ES-I3 (cell line): ENCODE measurements at regions not wholly inside any gene's neighbourhood (a gene's known extent, or its start where the extent isn't known, plus 50 kb on each side); places are given as distances from the start of the nearest gene placed in this dataset.

Experiments
- H3K36me3 ChIP-seq: 2 replicates; pipeline ENCODE4 v1.6.1; 2013; ENCODE audit warnings: mild to moderate bottlenecking, low read length, control low read depth, moderate library complexity; ENCODE audit not compliant: insufficient read depth
- H3K4me1 ChIP-seq: 2 replicates; pipeline ENCODE4 v1.6.1; 2013; ENCODE audit warnings: mild to moderate bottlenecking, control low read depth, low read length; ENCODE audit not compliant: insufficient read depth
- H3K9ac ChIP-seq: 2 replicates; pipeline ENCODE4 v1.6.1; 2013; ENCODE audit warnings: low read depth, mild to moderate bottlenecking, low read length, moderate library complexity
- H3K9me3 ChIP-seq: 2 replicates; pipeline ENCODE4 v1.6.1; 2013; ENCODE audit warnings: mild to moderate bottlenecking, low read length, moderate library complexity; ENCODE audit not compliant: control insufficient read depth, insufficient read depth

DNA sequence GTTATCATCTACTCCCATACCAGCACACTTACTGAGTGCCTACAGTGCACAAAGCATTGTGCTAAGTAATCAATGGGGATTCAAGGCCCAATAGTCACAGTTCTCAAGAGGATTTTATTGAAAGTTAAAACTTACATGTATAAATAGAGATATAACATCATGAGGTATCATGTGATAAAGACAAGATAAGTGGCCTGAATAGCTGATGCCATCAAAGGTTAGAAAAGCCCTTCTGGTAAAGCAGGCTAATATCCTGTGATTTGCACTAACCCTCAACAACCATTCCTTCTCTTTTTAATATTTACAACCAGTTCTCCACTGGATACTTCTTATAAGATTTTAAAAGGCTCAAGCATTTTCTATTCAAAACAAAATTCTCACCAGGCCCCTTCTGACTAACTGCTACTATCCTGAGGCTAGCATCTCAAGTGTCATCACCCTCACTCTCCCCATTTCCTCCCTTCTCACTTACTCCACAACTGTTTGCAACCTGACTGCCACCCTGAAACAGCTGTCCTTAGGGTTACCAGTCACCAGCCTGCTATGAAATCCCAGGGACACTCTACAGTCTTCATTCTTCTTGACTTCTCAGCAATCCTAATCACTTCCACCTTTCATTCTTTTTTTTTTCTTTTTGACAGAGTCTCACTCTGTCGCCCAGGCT, 377.9 kb downstream of the ENC1 start:
- Histone ChIP-seq H3K9me3 (no peaks in the 10 kb centered on the region), H3K4me1 (peaks cover 14% of the 10 kb centered on the region), H3K9ac (no peak overlapping the region), H3K36me3 (no peaks in the 10 kb centered on the region)

DNA sequence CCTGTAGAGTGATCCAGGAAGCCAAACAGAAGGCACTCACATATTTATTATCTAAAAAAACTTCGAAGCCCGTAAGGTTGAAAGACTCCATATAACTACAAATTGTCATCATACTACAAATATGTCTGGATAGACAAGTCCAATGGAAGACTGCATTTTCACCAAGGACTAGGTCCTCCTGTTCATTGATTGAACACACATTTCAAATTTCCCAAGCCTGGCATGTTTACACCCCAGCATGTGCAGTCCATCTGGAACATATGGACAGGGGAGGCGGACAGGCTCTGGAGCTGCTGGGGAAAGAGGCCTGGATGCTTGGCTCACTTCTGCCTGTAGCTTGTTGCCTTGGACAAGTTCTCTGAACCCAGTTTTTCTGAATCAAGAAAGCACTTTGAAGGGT, 378.7 kb downstream of the ENC1 start:
- no peak overlapping the region for H3K9ac ChIP-seq
- peaks cover 18% of the 10 kb centered on the region for H3K4me1 ChIP-seq
- H3K9me3 ChIP-seq, result no peaks in the 10 kb centered on the region
- H3K36me3 ChIP-seq, result no peaks in the 10 kb centered on the region

DNA sequence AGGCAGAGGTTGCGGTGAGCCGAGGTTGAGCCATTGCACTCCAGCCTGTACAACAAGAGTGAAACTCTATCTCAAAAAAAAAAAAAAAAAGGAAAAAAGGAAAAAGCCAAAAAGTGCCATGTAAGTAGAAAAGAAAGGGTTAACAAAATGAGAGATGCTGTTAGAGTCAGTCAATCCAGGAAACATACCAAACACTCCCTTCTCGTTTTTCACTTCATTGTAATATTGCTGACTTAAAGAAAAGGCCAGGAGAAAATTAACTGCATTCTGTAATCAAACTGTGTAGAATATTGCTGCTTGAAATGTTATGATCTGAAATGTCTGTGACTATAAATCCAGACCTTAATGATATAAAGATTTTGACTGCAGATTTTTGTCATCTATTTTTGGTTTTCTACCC, 379.1 kb downstream of the ENC1 start:
- no peaks in the 10 kb centered on the region for H3K9me3 ChIP-seq

DNA sequence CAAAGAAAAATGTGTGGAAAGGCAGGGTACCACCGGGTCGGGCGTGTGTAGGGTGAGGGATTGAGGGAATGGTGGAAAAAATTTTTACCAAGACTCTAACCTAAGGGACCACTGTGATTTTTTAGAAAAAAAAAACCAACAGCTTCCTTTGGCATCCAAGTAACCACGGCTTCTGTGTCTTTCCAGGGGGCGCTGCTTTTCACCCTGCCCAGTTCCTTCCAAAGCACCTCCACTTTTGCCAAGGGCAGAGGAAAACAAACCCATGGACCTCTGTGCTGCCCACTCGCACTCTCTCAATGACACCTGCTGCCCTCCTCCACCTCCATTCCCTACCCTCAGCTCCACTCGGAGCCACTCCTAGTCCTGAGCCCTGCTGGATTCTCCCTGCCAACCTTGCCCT, 381.0 kb downstream of the ENC1 start:
- Histone ChIP-seq H3K4me1 (peaks cover 14% of the 10 kb centered on the region), H3K9ac (no peak overlapping the region), H3K36me3 (no peaks in the 10 kb centered on the region), H3K9me3 (no peaks in the 10 kb centered on the region)

More for the DNA sequence above, 379.1 kb downstream of the ENC1 start:
- H3K36me3 ChIP-seq, result no peaks in the 10 kb centered on the region
- no peak overlapping the region for H3K9ac ChIP-seq
- H3K4me1 ChIP-seq, result peaks cover 14% of the 10 kb centered on the region

DNA sequence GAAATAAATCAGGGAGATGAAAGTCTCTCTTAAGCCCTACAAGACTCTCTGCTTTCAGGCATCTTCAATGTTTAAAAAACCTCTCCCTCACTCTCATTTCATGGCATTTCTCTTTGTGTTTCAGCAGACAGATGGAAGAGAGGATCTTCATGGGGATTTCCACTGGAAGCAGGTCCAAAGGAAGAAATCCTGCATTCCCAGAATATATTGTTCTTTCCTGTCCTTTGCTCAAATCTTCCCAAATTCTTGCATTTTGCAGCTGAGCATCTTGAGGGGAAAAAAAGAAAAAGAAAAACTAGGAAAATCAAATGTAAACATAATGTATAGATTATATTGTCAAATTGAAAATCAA, 382.2 kb downstream of the ENC1 start:
- Histone ChIP-seq H3K9ac (no peak overlapping the region), H3K4me1 (peaks cover 14% of the 10 kb centered on the region), H3K36me3 (no peaks in the 10 kb centered on the region), H3K9me3 (no peaks in the 10 kb centered on the region)

DNA sequence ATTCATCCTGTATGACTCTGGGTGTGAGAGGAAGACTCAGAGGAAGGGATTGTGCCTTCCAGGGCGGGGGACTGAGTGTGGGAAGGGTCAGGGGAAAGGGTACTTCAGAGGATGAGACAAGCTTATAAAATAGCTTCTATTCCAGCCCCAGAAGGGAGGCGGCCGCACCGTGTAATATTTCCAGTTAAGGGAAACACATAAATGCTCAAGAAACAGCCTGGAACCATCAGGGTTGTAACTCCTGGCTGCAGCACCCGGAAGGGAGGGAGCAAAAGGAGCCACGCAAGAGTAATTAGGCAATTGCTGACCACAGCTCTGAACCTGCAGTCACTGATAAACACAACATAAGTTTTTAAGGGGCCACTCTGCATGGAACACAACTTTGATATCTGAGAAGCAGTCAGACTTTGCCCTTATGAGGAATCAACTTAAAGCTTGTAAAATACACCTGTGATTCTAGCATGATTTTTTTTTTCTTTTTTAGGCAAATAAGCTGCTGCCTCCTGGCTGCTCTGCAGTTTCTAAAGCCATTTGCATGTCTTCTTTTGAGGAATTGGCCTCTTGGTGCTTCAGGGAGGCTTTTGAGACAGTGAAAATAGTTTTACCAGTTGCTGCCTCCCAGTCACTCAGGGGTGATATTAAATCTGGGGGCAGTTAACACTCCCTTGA, 382.7 kb downstream of the ENC1 start:
- Histone ChIP-seq H3K9me3 (no peaks in the 10 kb centered on the region), H3K9ac (peak overlapping the region; percentile 8; the same call in 1 of the 2 replicates), H3K4me1 (peaks cover 14% of the 10 kb centered on the region), H3K36me3 (no peaks in the 10 kb centered on the region)

DNA sequence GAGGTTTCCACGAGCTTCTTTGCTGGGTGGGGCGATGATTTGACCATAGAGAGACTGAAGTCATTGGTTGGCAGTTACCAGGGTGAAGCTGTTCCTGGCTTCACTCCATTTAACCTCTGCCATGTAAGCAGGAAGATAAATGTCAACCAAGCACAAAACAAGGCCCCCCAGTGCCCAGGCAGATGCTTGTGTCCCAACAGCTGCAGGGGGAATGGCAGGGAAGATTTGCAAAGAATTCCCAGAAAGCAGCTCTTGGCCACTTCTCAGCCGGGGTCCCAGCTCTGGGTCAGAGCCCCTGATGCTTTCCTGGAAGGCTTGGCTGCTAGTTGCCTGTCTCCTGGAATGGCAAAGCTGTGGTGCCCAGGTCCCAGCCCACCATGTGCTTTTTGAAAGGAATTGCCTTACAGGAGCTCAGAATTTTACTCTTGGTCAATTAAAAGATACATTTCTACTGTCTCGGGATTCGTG, 383.4 kb downstream of the ENC1 start:
- H3K9ac ChIP-seq, result no peak overlapping the region
- no peaks in the 10 kb centered on the region for H3K36me3 ChIP-seq
- H3K9me3 ChIP-seq, result no peaks in the 10 kb centered on the region
- peaks cover 14% of the 10 kb centered on the region for H3K4me1 ChIP-seq

DNA sequence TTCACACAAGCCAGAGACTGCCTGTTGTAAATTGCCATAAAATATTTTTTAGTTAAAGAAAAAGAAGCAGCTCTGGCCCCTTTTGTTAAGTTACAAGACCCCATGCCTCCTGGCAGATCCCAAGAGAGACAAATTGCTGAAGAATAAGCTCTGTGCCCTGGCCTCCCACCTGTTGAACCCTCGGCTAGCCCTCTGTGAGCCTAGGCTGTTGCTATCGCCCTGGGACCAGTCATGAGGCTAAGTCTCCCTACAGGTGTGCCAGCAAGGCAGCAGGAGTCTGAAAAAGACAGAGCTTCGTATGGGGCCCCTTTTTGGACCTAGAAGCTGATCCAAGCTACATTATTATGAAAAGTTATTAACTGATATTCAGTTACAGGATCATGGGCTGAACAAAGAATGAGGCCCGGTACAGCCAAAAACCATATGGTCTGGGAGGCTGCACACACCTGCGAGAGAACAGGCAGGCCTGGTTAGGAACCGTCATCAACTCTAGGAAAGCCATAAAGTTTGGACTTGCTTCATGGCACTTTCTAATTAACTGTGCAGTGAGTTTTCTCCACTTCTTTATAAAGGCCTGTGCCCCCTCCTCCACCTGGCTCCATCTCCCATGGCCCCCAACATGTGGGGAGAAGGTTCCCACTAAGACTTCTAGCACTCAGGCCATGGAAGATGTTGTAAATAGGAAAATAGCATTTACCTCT, 384.7 kb downstream of the ENC1 start:
- Histone ChIP-seq H3K4me1 (peaks cover 20% of the 10 kb centered on the region), H3K9ac (no peak overlapping the region), H3K9me3 (no peaks in the 10 kb centered on the region), H3K36me3 (no peaks in the 10 kb centered on the region)

DNA sequence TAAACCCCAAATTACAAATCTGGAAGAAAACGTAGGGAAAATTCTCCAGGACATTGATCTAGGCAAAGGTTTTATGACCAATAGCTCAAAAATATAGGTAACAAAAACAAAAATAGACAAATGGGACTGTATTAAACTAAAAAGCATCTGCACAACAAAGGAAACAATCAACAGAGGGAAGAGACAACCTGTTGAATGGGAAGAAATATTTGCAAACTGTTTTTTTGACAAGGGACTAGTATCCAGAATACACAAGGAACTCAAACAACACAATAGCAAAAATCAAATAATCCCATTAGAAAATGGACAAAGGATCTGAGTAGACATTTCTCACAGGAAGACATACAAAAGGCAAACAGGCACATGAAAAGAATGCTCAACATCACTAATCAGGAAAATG, 386.3 kb downstream of the ENC1 start:
- H3K9me3 ChIP-seq, result no peaks in the 10 kb centered on the region
- no peaks in the 10 kb centered on the region for H3K36me3 ChIP-seq
- peaks cover 27% of the 10 kb centered on the region for H3K4me1 ChIP-seq
- H3K9ac ChIP-seq, result no peak overlapping the region

DNA sequence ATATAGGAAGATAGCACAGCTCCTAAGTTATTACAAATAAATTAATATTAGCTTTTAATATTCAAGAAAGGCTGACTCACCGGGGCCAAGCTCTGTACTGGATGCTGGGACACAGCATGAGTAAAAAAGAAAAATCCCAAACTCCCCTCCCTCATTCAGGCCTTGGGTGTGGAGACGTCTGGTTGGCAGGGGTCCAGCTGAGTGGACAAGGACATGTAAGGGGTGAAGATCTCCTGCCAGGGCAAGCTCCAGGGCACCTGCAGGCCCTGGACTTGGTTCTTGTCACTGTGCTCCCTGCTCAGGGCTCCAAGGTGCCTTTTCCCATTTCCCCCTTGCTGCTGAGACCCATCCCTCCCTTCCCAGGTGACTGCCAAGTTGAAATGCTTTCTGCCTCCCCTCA, 388.5 kb downstream of the ENC1 start:
- peaks cover 15% of the 10 kb centered on the region for H3K4me1 ChIP-seq
- no peaks in the 10 kb centered on the region for H3K9me3 ChIP-seq
- H3K9ac ChIP-seq, result no peak overlapping the region
- H3K36me3 ChIP-seq, result no peaks in the 10 kb centered on the region

DNA sequence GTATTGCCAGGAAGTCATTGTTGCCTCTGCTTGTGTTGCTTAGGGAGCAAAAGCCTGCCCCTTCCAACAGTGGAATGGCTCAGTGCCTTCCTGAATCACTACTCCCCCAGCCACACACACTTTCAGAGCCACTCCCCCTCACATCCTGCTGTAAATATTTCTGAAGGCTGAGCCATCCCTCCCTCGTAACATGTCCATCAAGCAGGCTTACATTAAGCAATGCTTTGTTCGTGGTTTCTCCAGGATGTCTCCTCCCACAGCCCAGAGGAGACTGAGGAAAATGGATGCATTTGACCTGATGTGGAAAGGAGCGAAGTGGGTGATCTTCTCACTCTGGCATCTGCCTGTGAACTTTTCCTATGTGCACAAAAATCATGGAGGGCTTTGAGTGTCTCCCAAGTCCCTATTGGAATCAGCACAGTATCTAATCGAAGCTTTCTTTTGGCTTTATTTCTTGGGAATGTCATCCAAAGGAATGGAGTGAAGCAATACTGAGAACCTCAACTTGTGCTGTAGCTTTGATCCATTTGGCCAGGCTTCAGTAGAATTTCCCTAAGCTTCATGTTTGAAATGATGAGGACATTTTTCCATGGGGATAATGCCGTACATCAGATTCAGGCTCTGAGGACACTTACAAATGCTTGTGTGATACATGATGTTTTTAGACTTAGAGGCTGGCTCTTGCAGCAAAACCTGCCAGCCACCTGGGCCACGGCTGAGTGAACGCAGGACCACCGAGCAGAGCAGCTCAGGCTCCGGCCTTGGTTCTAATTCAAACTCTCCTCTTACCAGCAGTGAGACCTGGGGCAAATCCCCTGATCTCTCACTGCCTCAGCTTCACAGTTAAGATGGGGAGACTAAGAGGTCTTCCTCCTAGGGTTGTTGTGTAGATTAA, 389.1 kb downstream of the ENC1 start:
- Histone ChIP-seq H3K4me1 (peaks cover 13% of the 10 kb centered on the region), H3K9ac (no peak overlapping the region), H3K36me3 (no peaks in the 10 kb centered on the region), H3K9me3 (no peaks in the 10 kb centered on the region)

DNA sequence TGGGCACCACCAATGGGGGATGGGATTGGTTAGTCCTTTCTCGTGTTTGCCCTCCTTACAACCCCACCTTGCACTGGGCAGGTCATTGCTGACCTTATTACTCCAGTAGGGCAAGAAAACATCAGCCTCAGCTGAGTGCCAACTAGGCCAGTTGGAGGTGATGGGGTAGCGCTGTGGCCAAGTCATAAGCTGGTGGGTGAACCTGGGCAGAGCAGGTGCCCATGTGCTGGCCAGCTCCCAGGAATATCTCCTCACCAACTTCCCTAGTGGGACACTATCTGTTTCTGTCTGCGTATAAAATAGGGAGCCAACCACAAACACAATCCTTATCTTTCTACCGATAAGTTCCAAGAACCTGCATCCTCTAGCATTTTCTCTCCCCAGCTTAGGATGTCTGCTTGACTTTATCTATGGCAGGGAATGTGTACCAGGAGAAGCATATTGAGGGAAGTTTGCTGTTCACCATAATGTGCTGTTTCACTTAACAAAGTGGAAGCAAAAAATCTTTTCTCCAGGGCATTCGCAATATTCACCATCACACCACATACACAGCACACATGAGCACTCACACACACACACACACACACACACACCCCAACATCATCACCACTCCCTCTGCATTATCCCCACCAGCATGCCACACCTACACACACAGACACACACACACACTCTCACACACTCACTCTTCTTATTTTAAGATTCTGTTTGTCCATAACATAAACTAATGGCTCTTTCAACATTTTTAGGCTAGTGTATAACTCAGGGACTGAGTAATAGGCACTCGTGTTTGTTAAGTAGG, 390.0 kb downstream of the ENC1 start:
- peaks cover 13% of the 10 kb centered on the region for H3K4me1 ChIP-seq
- no peak overlapping the region for H3K9ac ChIP-seq
- no peaks in the 10 kb centered on the region for H3K9me3 ChIP-seq
- no peaks in the 10 kb centered on the region for H3K36me3 ChIP-seq

DNA sequence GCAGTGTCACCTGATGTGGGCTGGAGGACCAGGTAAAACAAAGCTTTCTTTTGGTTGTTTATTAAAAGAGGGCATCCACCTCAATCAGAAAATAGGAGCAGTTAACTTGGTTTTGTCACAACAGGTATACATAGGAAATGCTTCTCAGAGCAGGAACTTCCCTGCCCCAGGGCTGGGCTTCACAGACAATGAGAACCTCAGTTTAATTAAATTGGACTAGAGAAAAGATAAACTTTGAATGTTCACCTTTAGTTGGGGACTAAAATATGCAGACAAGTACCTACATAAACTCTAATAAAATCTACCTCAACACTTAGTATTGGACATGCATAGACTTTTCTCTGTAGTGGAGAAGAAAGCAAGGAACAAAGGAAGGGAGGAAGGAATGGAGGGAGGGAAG, 392.0 kb downstream of the ENC1 start:
- no peaks in the 10 kb centered on the region for H3K36me3 ChIP-seq
- no peaks in the 10 kb centered on the region for H3K9me3 ChIP-seq
- H3K9ac ChIP-seq, result no peak overlapping the region
- peaks cover 13% of the 10 kb centered on the region for H3K4me1 ChIP-seq
